ENCODE measurements at regions not wholly inside any gene's neighbourhood (a gene's known extent, or its start where the extent isn't known, plus 50 kb on each side); places are given as distances from the start of the nearest gene placed in this dataset.

DNA sequence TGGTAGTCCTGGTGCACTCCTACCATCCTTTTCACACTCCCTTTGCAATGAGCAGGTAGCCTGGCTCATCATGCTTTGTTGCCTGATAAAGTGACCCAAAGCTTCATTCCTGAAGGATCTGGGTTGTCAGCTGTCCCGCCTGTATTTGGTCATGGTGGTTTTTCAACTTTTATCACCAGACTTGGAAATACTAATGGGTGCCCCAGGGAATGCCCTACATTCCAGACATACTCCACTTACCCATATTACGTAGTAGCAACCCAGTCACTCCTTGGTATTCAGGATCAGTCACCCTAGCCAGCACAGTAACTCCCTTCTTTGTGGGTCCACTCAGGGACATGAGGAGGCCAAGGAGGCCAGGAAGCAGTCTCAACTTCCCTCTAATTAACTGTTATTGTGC is 199.2 kb downstream of the MAFB start:
- Histone ChIP-seq H3K36me3 (ENCODE audit: low read depth) (no peaks in the 10 kb centered on the region), H3K27me3 (ENCODE audit: insufficient read depth, low read depth) (no peaks in the 10 kb centered on the region), H3K4me2 (no peak overlapping the region), H3K9me3 (ENCODE audit: insufficient read depth, low read depth) (no peaks in the 10 kb centered on the region), H3K4me1 (replicated peaks; ENCODE audit: insufficient read depth) (peaks cover 17% of the 10 kb centered on the region; the same call in 1 of the 2 replicates), H3K27ac (no peak overlapping the region), H4K20me1 (ENCODE audit: insufficient read depth) (no peaks in the 10 kb centered on the region), H2AFZ (no peak overlapping the region), H3K4me3 (no peak overlapping the region), H3K79me2 (ENCODE audit: low read depth) (no peaks in the 10 kb centered on the region), H3K9me2 (ENCODE audit: insufficient read depth) (no peaks in the 10 kb centered on the region), H3F3A (ENCODE audit: insufficient read depth, low read depth) (peaks cover 5% of the 10 kb centered on the region; the same call in 1 of the 2 replicates)
- CTCF ChIA-PET: no interaction called here
- TF ChIP-seq CTCF (conservative IDR thresholded peaks at IDR 0.05) (no peak), EZH2 (IDR thresholded peaks at IDR 0.05; ENCODE audit: low read depth) (no peak)
- intact Hi-C loops (cut with micrococcal nuclease; ENCODE audit: unreplicated experiment): no loop called here
- no TSS peak for BruUV-seq (replicated peaks)
- POLR2A ChIA-PET (ENCODE audit: unreplicated experiment): no interaction called here
- peak in 1 of 2 experiments; percentile 66 for DNase-seq

DNA sequence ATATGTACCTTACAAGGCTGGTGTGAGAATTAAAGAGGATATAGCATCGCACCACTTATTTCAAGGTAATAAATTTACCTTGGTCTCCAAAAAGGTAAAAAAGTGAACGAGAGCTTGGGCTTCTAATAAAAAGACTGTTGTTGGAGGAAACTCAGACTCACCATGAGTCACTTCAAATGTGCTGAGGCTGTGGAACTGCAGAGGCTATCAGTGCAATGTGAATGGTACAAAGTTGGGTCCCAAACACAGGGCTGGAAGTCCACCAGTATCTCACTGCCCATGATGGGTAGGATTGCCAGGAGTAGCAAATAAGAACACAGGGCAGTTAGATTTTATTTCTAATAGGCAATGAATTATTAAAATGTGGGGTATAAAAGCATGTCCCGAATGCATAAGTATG is 200.6 kb downstream of the MAFB start:
- BruUV-seq (replicated peaks): no TSS peak
- Histone ChIP-seq H4K20me1 (ENCODE audit: insufficient read depth) (no peaks in the 10 kb centered on the region), H3K4me3 (no peak overlapping the region), H3K27ac (no peak overlapping the region), H3K4me2 (no peak overlapping the region), H3K4me1 (replicated peaks; ENCODE audit: insufficient read depth) (peaks cover 11% of the 10 kb centered on the region; the same call in 1 of the 2 replicates), H3K27me3 (ENCODE audit: insufficient read depth, low read depth) (no peaks in the 10 kb centered on the region), H2AFZ (no peak overlapping the region), H3K36me3 (ENCODE audit: low read depth) (no peaks in the 10 kb centered on the region), H3K79me2 (ENCODE audit: low read depth) (no peaks in the 10 kb centered on the region), H3K9me3 (ENCODE audit: insufficient read depth, low read depth) (no peaks in the 10 kb centered on the region), H3K9me2 (ENCODE audit: insufficient read depth) (no peaks in the 10 kb centered on the region), H3F3A (ENCODE audit: insufficient read depth, low read depth) (peaks cover 3% of the 10 kb centered on the region; the same call in 1 of the 2 replicates)
- no peak for TF ChIP-seq EZH2 (IDR thresholded peaks at IDR 0.05; ENCODE audit: low read depth)
- no peak for TF ChIP-seq CTCF (conservative IDR thresholded peaks at IDR 0.05)
- CTCF ChIA-PET: no interaction called here
- intact Hi-C loops (cut with micrococcal nuclease; ENCODE audit: unreplicated experiment): no loop called here
- no peak for DNase-seq
- POLR2A ChIA-PET (ENCODE audit: unreplicated experiment): no interaction called here

- no TSS peak for BruUV-seq (replicated peaks)
- Histone ChIP-seq H3K9me3 (ENCODE audit: insufficient read depth, low read depth) (no peaks in the 10 kb centered on the region), H3K9me2 (ENCODE audit: insufficient read depth) (no peaks in the 10 kb centered on the region), H2AFZ (no peak overlapping the region), H3K4me2 (no peak overlapping the region), H3K4me1 (replicated peaks; ENCODE audit: insufficient read depth) (peaks cover 5% of the 10 kb centered on the region; the same call in 1 of the 2 replicates), H4K20me1 (ENCODE audit: insufficient read depth) (no peaks in the 10 kb centered on the region), H3K36me3 (ENCODE audit: low read depth) (no peaks in the 10 kb centered on the region), H3F3A (ENCODE audit: insufficient read depth, low read depth) (no peaks in the 10 kb centered on the region), H3K27me3 (ENCODE audit: insufficient read depth, low read depth) (no peaks in the 10 kb centered on the region), H3K79me2 (ENCODE audit: low read depth) (no peaks in the 10 kb centered on the region), H3K27ac (no peak overlapping the region), H3K4me3 (no peak overlapping the region)
- CTCF ChIA-PET: no interaction called here
- no peak for DNase-seq
- intact Hi-C loops (cut with micrococcal nuclease; ENCODE audit: unreplicated experiment): no loop called here
- POLR2A ChIA-PET (ENCODE audit: unreplicated experiment): no interaction called here
- TF ChIP-seq CTCF (conservative IDR thresholded peaks at IDR 0.05) (no peak), EZH2 (IDR thresholded peaks at IDR 0.05; ENCODE audit: low read depth) (no peak)
Observed at GRCh38 chr20:40486297-40486696, 202.7 kb downstream of the MAFB start.
